Renal cortical epithelial cell (primary cell): ENCODE measurements at regions not wholly inside any gene's neighbourhood (a gene's known extent, or its start where the extent isn't known, plus 50 kb on each side); places are given as distances from the start of the nearest gene placed in this dataset.
A peak's percentile ranks its signal among the peaks of the same experiment; 100 is the strongest.
"Not testable (repeated sequence)": the region's sequence is repeated elsewhere in the genome, so short reads cannot be mapped to it uniquely, and the experiment has no call there.

Source experiments
- DNase-seq: peaks from one replicate; pipeline ENCODE4 v3.0.0-alpha.2; 2011; ENCODE audit warnings: low read depth

- peak; percentile 53 for DNase-seq
Observed at GRCh38 chr4:24002330-24002966, 112.6 kb upstream of the PPARGC1A start.

- no peak for DNase-seq
Observed at GRCh38 chr4:24001486-24002329, 111.9 kb upstream of the PPARGC1A start.

GRCh38 chr4:24000470-24000831 lies 110.6 kb upstream of the PPARGC1A start:
- DNase-seq: no peak

GRCh38 chr4:23999714-24000469 lies 110.0 kb upstream of the PPARGC1A start:
- DNase-seq: no peak

- no peak for DNase-seq
Observed at GRCh38 chr4:23993373-23993772, 103.5 kb upstream of the PPARGC1A start.

GRCh38 chr4:23991444-23991843 lies 101.6 kb upstream of the PPARGC1A start:
- DNase-seq: no peak

GRCh38 chr4:23986270-23986669 lies 96.4 kb upstream of the PPARGC1A start:
- DNase-seq: peak; percentile 57

- peak; percentile 61 for DNase-seq
Observed at GRCh38 chr4:23981328-23981727, 91.5 kb upstream of the PPARGC1A start.

- DNase-seq: no peak
Observed at GRCh38 chr4:23979534-23979933, 89.7 kb upstream of the PPARGC1A start.

GRCh38 chr4:23978002-23978401 lies 88.2 kb upstream of the PPARGC1A start:
- DNase-seq: peak; percentile 37

- DNase-seq: no peak
Observed at GRCh38 chr4:23976423-23976822, 86.6 kb upstream of the PPARGC1A start.

GRCh38 chr4:23973308-23973855 lies 83.5 kb upstream of the PPARGC1A start:
- no peak for DNase-seq

- no peak for DNase-seq
Observed at GRCh38 chr4:23972805-23973204, 83.0 kb upstream of the PPARGC1A start.

- no peak for DNase-seq
Observed at GRCh38 chr4:23972187-23972586, 82.3 kb upstream of the PPARGC1A start.

- peak; percentile 66 for DNase-seq
Observed at GRCh38 chr4:23970201-23970850, 80.5 kb upstream of the PPARGC1A start.

GRCh38 chr4:23969635-23970145 lies 79.8 kb upstream of the PPARGC1A start:
- no peak for DNase-seq

- no peak for DNase-seq
Observed at GRCh38 chr4:23967281-23967680, 77.4 kb upstream of the PPARGC1A start.

GRCh38 chr4:23966725-23967124 lies 76.9 kb upstream of the PPARGC1A start:
- DNase-seq: peak; percentile 41

GRCh38 chr4:23962462-23962861 lies 72.6 kb upstream of the PPARGC1A start:
- no peak for DNase-seq

GRCh38 chr4:23961395-23961794 lies 71.5 kb upstream of the PPARGC1A start:
- not testable (repeated sequence) for DNase-seq

- peak; percentile 61 for DNase-seq
Observed at GRCh38 chr4:23959396-23960148, 69.7 kb upstream of the PPARGC1A start.
